ENCODE measurements at regions not wholly inside any gene's neighbourhood (a gene's known extent, or its start where the extent isn't known, plus 50 kb on each side); places are given as distances from the start of the nearest gene placed in this dataset.

- H3K9me3 Mint-ChIP-seq: peaks cover 2 to 6% of the 10 kb centered on the region in 2 donors
- no peaks in the 10 kb centered on the region for H3K36me3 Mint-ChIP-seq
- no peaks in the 10 kb centered on the region for H3K4me1 ChIP-seq (ENCODE audit: control insufficient read depth, insufficient read depth, low read length)
- no peak overlapping the region for H3K4me3 Mint-ChIP-seq
- no peak overlapping the region for H3K4me3 ChIP-seq (ENCODE audit: low read length)
- no peak overlapping the region for H3K27ac Mint-ChIP-seq
- H3K27ac ChIP-seq (ENCODE audit: low read length): no peak overlapping the region
- no peak for DNase-seq
- H3K36me3 ChIP-seq (ENCODE audit: control insufficient read depth, insufficient read depth, low read length): no peaks in the 10 kb centered on the region
- no peaks in the 10 kb centered on the region for H3K4me1 Mint-ChIP-seq
- H3K9me3 ChIP-seq (ENCODE audit: control insufficient read depth, insufficient read depth, low read length): no peaks in the 10 kb centered on the region
- intact Hi-C loops (cut with micrococcal nuclease): no loop called here
- no peak for TF ChIP-seq CTCF (IDR thresholded peaks at IDR 0.05)
- H3K27me3 ChIP-seq (ENCODE audit: control insufficient read depth, insufficient read depth, low read length): no peaks in the 10 kb centered on the region
- WGBS (ENCODE audit: insufficient coverage): 75% methylated on average over 4 of the region's 4 CpGs
- no peak for ATAC-seq
- H3K27me3 Mint-ChIP-seq (ENCODE audit: low read depth in 2 of 2): no peaks in the 10 kb centered on the region
Measured at GRCh38 chr14:87067061-87067460, 925.9 kb downstream of the GALC start.

GRCh38 chr14:87066221-87066817, 926.7 kb downstream of the GALC start:
- no peaks in the 10 kb centered on the region for H3K27me3 ChIP-seq (ENCODE audit: control insufficient read depth, insufficient read depth, low read length)
- Mint-ChIP-seq H3K27me3 (ENCODE audit: low read depth in 2 of 2) (no peaks in the 10 kb centered on the region), H3K36me3 (no peaks in the 10 kb centered on the region), H3K4me1 (no peaks in the 10 kb centered on the region), H3K27ac (no peak overlapping the region), H3K4me3 (no peak overlapping the region), H3K9me3 (peaks cover 2 to 8% of the 10 kb centered on the region in 2 donors)
- no peak overlapping the region for H3K4me3 ChIP-seq (ENCODE audit: low read length)
- no peaks in the 10 kb centered on the region for H3K36me3 ChIP-seq (ENCODE audit: control insufficient read depth, insufficient read depth, low read length)
- DNase-seq: no peak
- H3K27ac ChIP-seq (ENCODE audit: low read length): no peak overlapping the region
- intact Hi-C loops (cut with micrococcal nuclease): no loop called here
- ATAC-seq: no peak
- WGBS (ENCODE audit: insufficient coverage): no CpG with 5 or more reads among the region's 2 CpGs
- no peaks in the 10 kb centered on the region for H3K4me1 ChIP-seq (ENCODE audit: control insufficient read depth, insufficient read depth, low read length)
- no peak for TF ChIP-seq CTCF (IDR thresholded peaks at IDR 0.05)
- no peaks in the 10 kb centered on the region for H3K9me3 ChIP-seq (ENCODE audit: control insufficient read depth, insufficient read depth, low read length)

GRCh38 chr14:87065366-87065765, 927.6 kb downstream of the GALC start:
- Mint-ChIP-seq H3K4me1 (no peaks in the 10 kb centered on the region), H3K27me3 (ENCODE audit: low read depth in 2 of 2) (no peaks in the 10 kb centered on the region), H3K36me3 (no peaks in the 10 kb centered on the region), H3K4me3 (no peak overlapping the region), H3K9me3 (peaks cover 2 to 9% of the 10 kb centered on the region in 2 donors), H3K27ac (no peak overlapping the region)
- Histone ChIP-seq H3K27ac (ENCODE audit: low read length) (no peak overlapping the region), H3K36me3 (ENCODE audit: control insufficient read depth, insufficient read depth, low read length) (no peaks in the 10 kb centered on the region), H3K27me3 (ENCODE audit: control insufficient read depth, insufficient read depth, low read length) (no peaks in the 10 kb centered on the region), H3K4me3 (ENCODE audit: low read length) (no peak overlapping the region), H3K4me1 (ENCODE audit: control insufficient read depth, insufficient read depth, low read length) (no peaks in the 10 kb centered on the region), H3K9me3 (ENCODE audit: control insufficient read depth, insufficient read depth, low read length) (no peaks in the 10 kb centered on the region)
- TF ChIP-seq CTCF (IDR thresholded peaks at IDR 0.05): no peak
- ATAC-seq (no peak), DNase-seq (no peak)
- intact Hi-C loops (cut with micrococcal nuclease): no loop called here
- 81% methylated on average over 2 of the region's 2 CpGs for WGBS (ENCODE audit: insufficient coverage)

GRCh38 chr14:87063181-87063580, 929.8 kb downstream of the GALC start:
- Histone ChIP-seq H3K9me3 (ENCODE audit: control insufficient read depth, insufficient read depth, low read length) (no peaks in the 10 kb centered on the region), H3K27me3 (ENCODE audit: control insufficient read depth, insufficient read depth, low read length) (no peaks in the 10 kb centered on the region), H3K27ac (ENCODE audit: low read length) (no peak overlapping the region), H3K4me1 (ENCODE audit: control insufficient read depth, insufficient read depth, low read length) (no peaks in the 10 kb centered on the region), H3K4me3 (ENCODE audit: low read length) (no peak overlapping the region), H3K36me3 (ENCODE audit: control insufficient read depth, insufficient read depth, low read length) (no peaks in the 10 kb centered on the region)
- WGBS (ENCODE audit: insufficient coverage): no CpG with 5 or more reads among the region's 1 CpG
- Mint-ChIP-seq H3K4me1 (no peaks in the 10 kb centered on the region), H3K27ac (no peak overlapping the region), H3K4me3 (no peak overlapping the region), H3K27me3 (ENCODE audit: low read depth in 2 of 2) (no peaks in the 10 kb centered on the region), H3K9me3 (peaks cover 2 to 3% of the 10 kb centered on the region in 2 donors), H3K36me3 (no peaks in the 10 kb centered on the region)
- ATAC-seq (no peak), DNase-seq (no peak)
- intact Hi-C loops (cut with micrococcal nuclease): no loop called here
- no peak for TF ChIP-seq CTCF (IDR thresholded peaks at IDR 0.05)
